ENCODE measurements at regions not wholly inside any gene's neighbourhood (a gene's known extent, or its start where the extent isn't known, plus 50 kb on each side); places are given as distances from the start of the nearest gene placed in this dataset.

DNA sequence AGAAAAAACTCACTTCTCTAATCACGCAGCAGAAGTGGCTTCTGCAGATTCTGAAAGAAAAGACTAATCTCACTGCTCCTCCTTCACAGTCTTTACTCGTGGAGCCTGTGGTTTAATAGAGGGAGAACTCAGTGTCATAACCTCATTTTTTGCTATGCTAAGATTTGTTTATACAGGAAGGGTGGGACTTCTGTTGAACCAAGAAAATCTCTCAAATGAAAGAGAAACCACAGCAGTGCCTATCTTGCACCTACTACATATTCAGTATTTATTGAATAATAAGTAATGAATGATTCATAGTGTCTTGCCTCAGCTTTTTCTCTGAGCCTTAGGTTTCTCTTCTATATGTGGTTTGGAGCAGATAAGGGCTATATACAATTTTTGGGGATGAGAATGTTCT is 136.1 kb upstream of the DMAC1 start:
- TF ChIP-seq, protein P1, sequence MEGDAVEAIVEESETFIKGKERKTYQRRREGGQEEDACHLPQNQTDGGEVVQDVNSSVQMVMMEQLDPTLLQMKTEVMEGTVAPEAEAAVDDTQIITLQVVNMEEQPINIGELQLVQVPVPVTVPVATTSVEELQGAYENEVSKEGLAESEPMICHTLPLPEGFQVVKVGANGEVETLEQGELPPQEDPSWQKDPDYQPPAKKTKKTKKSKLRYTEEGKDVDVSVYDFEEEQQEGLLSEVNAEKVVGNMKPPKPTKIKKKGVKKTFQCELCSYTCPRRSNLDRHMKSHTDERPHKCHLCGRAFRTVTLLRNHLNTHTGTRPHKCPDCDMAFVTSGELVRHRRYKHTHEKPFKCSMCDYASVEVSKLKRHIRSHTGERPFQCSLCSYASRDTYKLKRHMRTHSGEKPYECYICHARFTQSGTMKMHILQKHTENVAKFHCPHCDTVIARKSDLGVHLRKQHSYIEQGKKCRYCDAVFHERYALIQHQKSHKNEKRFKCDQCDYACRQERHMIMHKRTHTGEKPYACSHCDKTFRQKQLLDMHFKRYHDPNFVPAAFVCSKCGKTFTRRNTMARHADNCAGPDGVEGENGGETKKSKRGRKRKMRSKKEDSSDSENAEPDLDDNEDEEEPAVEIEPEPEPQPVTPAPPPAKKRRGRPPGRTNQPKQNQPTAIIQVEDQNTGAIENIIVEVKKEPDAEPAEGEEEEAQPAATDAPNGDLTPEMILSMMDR (conservative IDR thresholded peaks at IDR 0.05; ENCODE audit: control insufficient read depth, insufficient read depth, low read depth, low read length): no peak
- DNase-seq (ENCODE audit: low read depth): no peak
- H3K4me3 ChIP-seq (ENCODE audit: control insufficient read depth, low read depth, low read length): no peak overlapping the region

DNA sequence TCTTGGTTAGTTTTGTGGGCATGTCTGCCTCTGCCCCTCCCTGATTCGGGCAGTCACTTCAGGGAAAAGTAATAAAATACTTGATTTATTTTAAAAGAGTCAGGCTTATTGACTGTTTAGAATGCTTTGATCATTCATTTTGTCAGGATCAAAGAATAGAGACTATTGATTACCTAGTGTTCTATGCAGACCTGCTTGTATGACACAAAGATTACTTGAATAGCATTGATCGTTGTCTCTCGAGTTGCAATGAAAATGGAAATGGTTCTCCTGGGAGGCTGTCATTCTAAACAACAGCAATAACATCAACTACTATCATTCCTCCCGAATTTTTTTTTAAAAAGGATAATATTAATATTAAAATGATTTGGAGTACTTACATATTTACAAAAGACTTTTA is 133.2 kb upstream of the DMAC1 start:
- DNase-seq (ENCODE audit: low read depth): no peak
- no peak overlapping the region for H3K4me3 ChIP-seq (ENCODE audit: control insufficient read depth, low read depth, low read length)
- TF ChIP-seq, protein P1 (conservative IDR thresholded peaks at IDR 0.05; ENCODE audit: control insufficient read depth, insufficient read depth, low read depth, low read length): no peak

- no peak overlapping the region for H3K4me3 ChIP-seq (ENCODE audit: control insufficient read depth, low read depth, low read length)
- no peak for DNase-seq (ENCODE audit: low read depth)
- TF ChIP-seq, protein P1 (conservative IDR thresholded peaks at IDR 0.05; ENCODE audit: control insufficient read depth, insufficient read depth, low read depth, low read length): no peak
Observed at GRCh38 chr9:7930613-7931012, 131.0 kb upstream of the DMAC1 start.

GRCh38 chr9:7921545-7922197 is 122.1 kb upstream of the DMAC1 start:
- no peak for DNase-seq (ENCODE audit: low read depth)
- TF ChIP-seq, protein P1 (conservative IDR thresholded peaks at IDR 0.05; ENCODE audit: control insufficient read depth, insufficient read depth, low read depth, low read length): no peak
- no peak overlapping the region for H3K4me3 ChIP-seq (ENCODE audit: control insufficient read depth, low read depth, low read length)

- TF ChIP-seq, protein P1 (conservative IDR thresholded peaks at IDR 0.05; ENCODE audit: control insufficient read depth, insufficient read depth, low read depth, low read length): no peak
- no peak overlapping the region for H3K4me3 ChIP-seq (ENCODE audit: control insufficient read depth, low read depth, low read length)
- DNase-seq (ENCODE audit: low read depth): no peak
Observed at GRCh38 chr9:7912037-7912535, 112.5 kb upstream of the DMAC1 start.

- TF ChIP-seq, protein P1 (conservative IDR thresholded peaks at IDR 0.05; ENCODE audit: control insufficient read depth, insufficient read depth, low read depth, low read length): no peak
- no peak overlapping the region for H3K4me3 ChIP-seq (ENCODE audit: control insufficient read depth, low read depth, low read length)
- no peak for DNase-seq (ENCODE audit: low read depth)
Observed at GRCh38 chr9:7910426-7911020, 110.9 kb upstream of the DMAC1 start.

All from fibroblast of mammary gland (primary cell).